ENCODE measurements at regions not wholly inside any gene's neighbourhood (a gene's known extent, or its start where the extent isn't known, plus 50 kb on each side); places are given as distances from the start of the nearest gene placed in this dataset.

DNA sequence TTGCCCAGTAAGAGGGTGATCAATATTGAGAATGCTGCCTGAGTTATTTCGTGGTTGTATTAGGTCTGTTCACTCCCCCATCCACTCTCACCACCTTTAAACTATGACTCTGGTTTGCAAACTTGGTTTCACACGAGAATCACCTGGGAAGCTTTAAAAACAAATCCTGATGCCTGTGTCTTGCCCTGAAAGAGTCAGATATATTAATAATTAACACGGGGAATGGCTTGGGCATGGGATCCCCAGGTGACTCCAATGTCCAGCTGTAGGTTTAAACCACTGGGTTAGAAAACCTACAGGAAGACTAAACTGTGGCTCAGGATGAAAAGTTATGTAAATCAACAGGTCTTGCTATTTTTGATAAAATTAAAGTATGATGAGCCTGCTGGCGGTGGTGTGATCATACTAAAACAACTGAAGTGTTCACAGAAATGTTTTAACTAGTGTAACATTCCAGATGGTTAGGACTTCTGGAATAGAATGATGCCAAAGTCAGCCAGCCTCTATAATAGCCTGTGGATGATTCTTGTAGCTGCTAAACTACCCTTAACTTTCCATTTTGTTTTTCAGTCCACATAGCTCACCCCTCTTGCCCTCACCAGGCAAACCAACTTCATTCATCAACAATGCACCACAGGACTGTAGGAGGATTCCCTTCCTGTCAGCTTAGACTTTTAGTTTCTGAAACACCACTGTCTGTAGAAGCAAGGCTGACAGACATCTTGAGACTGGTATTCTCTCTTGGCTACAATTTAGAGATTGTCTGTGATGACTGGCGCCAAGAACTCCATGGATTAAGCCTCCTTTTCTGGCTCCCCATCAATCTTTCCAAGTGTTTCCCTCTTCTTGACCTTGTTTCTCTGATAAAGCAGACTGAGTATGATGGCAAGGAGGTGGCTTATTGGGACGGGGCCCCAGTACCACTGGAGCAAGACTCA lies 119.1 kb upstream of the ADAMTS9 start (continued):
- TF ChIP-seq, protein P1, sequence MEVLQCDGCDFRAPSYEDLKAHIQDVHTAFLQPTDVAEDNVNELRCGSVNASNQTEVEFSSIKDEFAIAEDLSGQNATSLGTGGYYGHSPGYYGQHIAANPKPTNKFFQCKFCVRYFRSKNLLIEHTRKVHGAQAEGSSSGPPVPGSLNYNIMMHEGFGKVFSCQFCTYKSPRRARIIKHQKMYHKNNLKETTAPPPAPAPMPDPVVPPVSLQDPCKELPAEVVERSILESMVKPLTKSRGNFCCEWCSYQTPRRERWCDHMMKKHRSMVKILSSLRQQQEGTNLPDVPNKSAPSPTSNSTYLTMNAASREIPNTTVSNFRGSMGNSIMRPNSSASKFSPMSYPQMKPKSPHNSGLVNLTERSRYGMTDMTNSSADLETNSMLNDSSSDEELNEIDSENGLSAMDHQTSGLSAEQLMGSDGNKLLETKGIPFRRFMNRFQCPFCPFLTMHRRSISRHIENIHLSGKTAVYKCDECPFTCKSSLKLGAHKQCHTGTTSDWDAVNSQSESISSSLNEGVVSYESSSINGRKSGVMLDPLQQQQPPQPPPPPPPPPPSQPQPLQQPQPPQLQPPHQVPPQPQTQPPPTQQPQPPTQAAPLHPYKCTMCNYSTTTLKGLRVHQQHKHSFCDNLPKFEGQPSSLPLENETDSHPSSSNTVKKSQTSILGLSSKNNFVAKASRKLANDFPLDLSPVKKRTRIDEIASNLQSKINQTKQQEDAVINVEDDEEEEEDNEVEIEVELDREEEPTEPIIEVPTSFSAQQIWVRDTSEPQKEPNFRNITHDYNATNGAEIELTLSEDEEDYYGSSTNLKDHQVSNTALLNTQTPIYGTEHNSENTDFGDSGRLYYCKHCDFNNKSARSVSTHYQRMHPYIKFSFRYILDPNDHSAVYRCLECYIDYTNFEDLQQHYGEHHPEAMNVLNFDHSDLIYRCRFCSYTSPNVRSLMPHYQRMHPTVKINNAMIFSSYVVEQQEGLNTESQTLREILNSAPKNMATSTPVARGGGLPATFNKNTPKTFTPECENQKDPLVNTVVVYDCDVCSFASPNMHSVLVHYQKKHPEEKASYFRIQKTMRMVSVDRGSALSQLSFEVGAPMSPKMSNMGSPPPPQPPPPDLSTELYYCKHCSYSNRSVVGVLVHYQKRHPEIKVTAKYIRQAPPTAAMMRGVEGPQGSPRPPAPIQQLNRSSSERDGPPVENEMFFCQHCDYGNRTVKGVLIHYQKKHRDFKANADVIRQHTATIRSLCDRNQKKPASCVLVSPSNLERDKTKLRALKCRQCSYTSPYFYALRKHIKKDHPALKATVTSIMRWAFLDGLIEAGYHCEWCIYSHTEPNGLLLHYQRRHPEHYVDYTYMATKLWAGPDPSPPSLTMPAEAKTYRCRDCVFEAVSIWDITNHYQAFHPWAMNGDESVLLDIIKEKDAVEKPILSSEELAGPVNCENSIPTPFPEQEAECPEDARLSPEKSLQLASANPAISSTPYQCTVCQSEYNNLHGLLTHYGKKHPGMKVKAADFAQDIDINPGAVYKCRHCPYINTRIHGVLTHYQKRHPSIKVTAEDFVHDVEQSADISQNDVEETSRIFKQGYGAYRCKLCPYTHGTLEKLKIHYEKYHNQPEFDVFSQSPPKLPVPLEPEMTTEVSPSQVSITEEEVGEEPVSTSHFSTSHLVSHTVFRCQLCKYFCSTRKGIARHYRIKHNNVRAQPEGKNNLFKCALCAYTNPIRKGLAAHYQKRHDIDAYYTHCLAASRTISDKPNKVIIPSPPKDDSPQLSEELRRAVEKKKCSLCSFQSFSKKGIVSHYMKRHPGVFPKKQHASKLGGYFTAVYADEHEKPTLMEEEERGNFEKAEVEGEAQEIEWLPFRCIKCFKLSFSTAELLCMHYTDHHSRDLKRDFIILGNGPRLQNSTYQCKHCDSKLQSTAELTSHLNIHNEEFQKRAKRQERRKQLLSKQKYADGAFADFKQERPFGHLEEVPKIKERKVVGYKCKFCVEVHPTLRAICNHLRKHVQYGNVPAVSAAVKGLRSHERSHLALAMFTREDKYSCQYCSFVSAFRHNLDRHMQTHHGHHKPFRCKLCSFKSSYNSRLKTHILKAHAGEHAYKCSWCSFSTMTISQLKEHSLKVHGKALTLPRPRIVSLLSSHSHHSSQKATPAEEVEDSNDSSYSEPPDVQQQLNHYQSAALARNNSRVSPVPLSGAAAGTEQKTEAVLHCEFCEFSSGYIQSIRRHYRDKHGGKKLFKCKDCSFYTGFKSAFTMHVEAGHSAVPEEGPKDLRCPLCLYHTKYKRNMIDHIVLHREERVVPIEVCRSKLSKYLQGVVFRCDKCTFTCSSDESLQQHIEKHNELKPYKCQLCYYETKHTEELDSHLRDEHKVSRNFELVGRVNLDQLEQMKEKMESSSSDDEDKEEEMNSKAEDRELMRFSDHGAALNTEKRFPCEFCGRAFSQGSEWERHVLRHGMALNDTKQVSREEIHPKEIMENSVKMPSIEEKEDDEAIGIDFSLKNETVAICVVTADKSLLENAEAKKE (CRISPR knock-in tag; IDR thresholded peaks at IDR 0.05): no peak
- no peak for TF ChIP-seq CREB1 (CRISPR knock-in tag; IDR thresholded peaks at IDR 0.05; ENCODE audit: low read depth)
- no peak for TF ChIP-seq JUNB (IDR thresholded peaks at IDR 0.05; ENCODE audit: unreplicated experiment)
- no peak for TF ChIP-seq EZH2 (IDR thresholded peaks at IDR 0.05; ENCODE audit: low read depth, unreplicated experiment)
- TF ChIP-seq, protein P2, sequence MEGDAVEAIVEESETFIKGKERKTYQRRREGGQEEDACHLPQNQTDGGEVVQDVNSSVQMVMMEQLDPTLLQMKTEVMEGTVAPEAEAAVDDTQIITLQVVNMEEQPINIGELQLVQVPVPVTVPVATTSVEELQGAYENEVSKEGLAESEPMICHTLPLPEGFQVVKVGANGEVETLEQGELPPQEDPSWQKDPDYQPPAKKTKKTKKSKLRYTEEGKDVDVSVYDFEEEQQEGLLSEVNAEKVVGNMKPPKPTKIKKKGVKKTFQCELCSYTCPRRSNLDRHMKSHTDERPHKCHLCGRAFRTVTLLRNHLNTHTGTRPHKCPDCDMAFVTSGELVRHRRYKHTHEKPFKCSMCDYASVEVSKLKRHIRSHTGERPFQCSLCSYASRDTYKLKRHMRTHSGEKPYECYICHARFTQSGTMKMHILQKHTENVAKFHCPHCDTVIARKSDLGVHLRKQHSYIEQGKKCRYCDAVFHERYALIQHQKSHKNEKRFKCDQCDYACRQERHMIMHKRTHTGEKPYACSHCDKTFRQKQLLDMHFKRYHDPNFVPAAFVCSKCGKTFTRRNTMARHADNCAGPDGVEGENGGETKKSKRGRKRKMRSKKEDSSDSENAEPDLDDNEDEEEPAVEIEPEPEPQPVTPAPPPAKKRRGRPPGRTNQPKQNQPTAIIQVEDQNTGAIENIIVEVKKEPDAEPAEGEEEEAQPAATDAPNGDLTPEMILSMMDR (conservative IDR thresholded peaks at IDR 0.05; ENCODE audit: low read depth in 2 of 2): no peak
- no peak for TF ChIP-seq STAT1 (IDR thresholded peaks at IDR 0.05; ENCODE audit: unreplicated experiment)
- TF ChIP-seq EZH2phosphoT487 (IDR thresholded peaks at IDR 0.05; ENCODE audit: unreplicated experiment): no peak
